RWPE2 (cell line): ENCODE measurements at regions not wholly inside any gene's neighbourhood (a gene's known extent, or its start where the extent isn't known, plus 50 kb on each side); places are given as distances from the start of the nearest gene placed in this dataset.

Experiments
- ATAC-seq: fragments of 200-7000 bp; cut with Tn5 transposase; 3 replicates; pipeline ENCODE4 v1.9.1; 2021; ENCODE audit warnings: low read depth
- DNase-seq: peaks from one replicate; pipeline ENCODE4 v3.0.0-alpha.2; 2020; ENCODE audit warnings: low spot score
- H3K27ac ChIP-seq: fragments of 450-650 bp; 2 replicates; pipeline ENCODE4 v1.5.1; 2017; ENCODE audit warnings: mild to moderate bottlenecking; ENCODE audit not compliant: poor library complexity, severe bottlenecking
- H3K27me3 ChIP-seq: fragments of 250-450 bp; sonication (Bioruptor Pico); 2 replicates; pipeline ENCODE4 v1.5.1; 2021; ENCODE audit warnings: mild to moderate bottlenecking, moderate library complexity; ENCODE audit not compliant: insufficient read depth, poor library complexity, severe bottlenecking
- H3K36me3 ChIP-seq: fragments of 250-450 bp; sonication (Bioruptor Pico); 2 replicates; pipeline ENCODE4 v1.5.1; 2020; ENCODE audit warnings: low read depth, mild to moderate bottlenecking, moderate library complexity
- H3K4me1 ChIP-seq: fragments of 250-450 bp; sonication (Bioruptor Pico); 2 replicates; pipeline ENCODE4 v1.5.1; 2021; ENCODE audit warnings: mild to moderate bottlenecking, moderate library complexity; ENCODE audit not compliant: insufficient read depth, poor library complexity, severe bottlenecking
- H3K4me3 ChIP-seq: fragments of 250-450 bp; sonication (Bioruptor Pico); 2 replicates; pipeline ENCODE4 v1.5.1; 2021; ENCODE audit warnings: mild to moderate bottlenecking, moderate library complexity; ENCODE audit not compliant: severe bottlenecking
- H3K9me3 ChIP-seq: fragments of 250-450 bp; sonication (Bioruptor Pico); 2 replicates; pipeline ENCODE4 v1.5.1; 2021; ENCODE audit warnings: mild to moderate bottlenecking, moderate library complexity; ENCODE audit not compliant: severe bottlenecking
- CTCF ChIP-seq: fragments of 450-650 bp; IDR thresholded peaks from one replicate; pipeline ENCODE4 v1.5.1; 2017; ENCODE audit warnings: mild to moderate bottlenecking, moderate library complexity; ENCODE audit not compliant: poor library complexity, severe bottlenecking

DNA sequence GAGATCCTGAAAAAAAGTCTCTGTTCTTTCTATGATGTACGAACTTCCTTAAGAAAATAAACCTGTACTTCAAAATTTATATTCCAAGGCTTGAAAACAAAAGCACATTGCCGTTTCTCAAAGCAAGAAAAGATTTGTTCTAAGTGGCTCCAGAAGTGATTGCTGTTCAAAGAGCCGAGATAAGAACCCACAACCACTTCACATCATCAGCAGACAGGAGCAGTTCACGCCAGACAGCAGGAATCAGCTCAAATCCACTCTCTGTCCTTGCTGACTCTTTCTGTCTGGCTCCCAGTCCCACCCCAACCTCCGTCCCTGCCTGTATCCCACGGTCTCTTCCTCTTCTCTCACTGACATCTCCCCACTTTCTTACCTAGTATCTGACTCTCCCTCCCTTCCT lies 85.0 kb upstream of the MYOCD start:
- Histone ChIP-seq H3K27ac (no peak overlapping the region), H3K27me3 (no peaks in the 10 kb centered on the region), H3K36me3 (no peaks in the 10 kb centered on the region), H3K4me3 (no peak overlapping the region), H3K4me1 (no peaks in the 10 kb centered on the region), H3K9me3 (no peaks in the 10 kb centered on the region)
- ATAC-seq (no peak), DNase-seq (no peak)
- no peak for TF ChIP-seq CTCF

- no peak for ATAC-seq
- no peaks in the 10 kb centered on the region for H3K27me3 ChIP-seq
- no peak overlapping the region for H3K27ac ChIP-seq
- TF ChIP-seq CTCF = no peak
- no peaks in the 10 kb centered on the region for H3K9me3 ChIP-seq
- H3K4me3 ChIP-seq = no peak overlapping the region
- no peaks in the 10 kb centered on the region for H3K4me1 ChIP-seq
- H3K36me3 ChIP-seq = no peaks in the 10 kb centered on the region
- no peak for DNase-seq
Measured at GRCh38 chr17:12584727-12585126, 81.0 kb upstream of the MYOCD start.

DNA sequence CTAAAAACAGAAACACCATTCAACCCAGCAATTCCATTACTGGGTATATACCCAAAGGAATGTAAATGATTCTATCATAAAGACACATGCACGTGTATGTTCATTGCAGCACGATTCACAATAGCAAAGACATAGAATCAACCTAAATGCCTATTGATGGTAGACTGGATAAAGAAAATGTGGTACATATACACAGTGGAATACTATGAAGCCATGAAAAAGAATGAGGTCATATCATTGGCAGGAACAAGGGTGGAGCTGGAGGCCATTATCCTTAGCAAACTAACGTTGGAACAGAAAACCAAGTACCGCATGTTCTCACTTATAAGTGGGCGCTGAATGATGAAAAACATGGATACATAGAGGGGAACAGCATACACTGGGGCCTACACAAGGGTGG lies 77.2 kb upstream of the MYOCD start:
- no peak for TF ChIP-seq CTCF
- no peaks in the 10 kb centered on the region for H3K36me3 ChIP-seq
- no peaks in the 10 kb centered on the region for H3K27me3 ChIP-seq
- H3K27ac ChIP-seq = no peak overlapping the region
- H3K9me3 ChIP-seq = no peaks in the 10 kb centered on the region
- peaks cover 13% of the 10 kb centered on the region for H3K4me1 ChIP-seq
- H3K4me3 ChIP-seq = no peak overlapping the region
- ATAC-seq (no peak), DNase-seq (no peak)

DNA sequence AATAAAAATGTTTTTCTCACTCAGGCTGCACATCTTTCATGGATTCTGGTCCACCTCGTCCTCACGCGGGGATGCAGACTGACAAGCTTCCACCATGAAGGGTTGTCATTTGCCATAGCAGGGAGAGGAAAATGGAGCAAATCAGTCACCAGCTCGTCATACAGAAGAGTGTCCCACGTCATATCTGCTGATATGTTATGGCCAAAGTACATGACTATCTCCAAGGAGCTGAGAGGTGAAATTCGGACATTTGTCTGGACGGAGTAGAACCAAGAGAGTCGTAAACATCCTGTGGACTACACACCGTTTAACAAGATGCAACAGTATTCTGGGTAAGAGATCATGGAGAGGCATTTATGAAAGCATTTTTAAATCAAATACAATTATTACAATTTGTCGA lies 75.3 kb upstream of the MYOCD start:
- no peak for TF ChIP-seq CTCF

GRCh38 chr17:12591021-12591735 lies 74.5 kb upstream of the MYOCD start:
- TF ChIP-seq CTCF = no peak
- peak; percentile 87 for ATAC-seq
- H3K36me3 ChIP-seq = no peaks in the 10 kb centered on the region
- H3K4me1 ChIP-seq = peaks cover 13% of the 10 kb centered on the region
- H3K27me3 ChIP-seq = no peaks in the 10 kb centered on the region
- peak overlapping the region; percentile 61 for H3K27ac ChIP-seq
- no peak overlapping the region for H3K4me3 ChIP-seq
- H3K9me3 ChIP-seq = no peaks in the 10 kb centered on the region
- DNase-seq = no peak

More for the DNA sequence above, 75.3 kb upstream of the MYOCD start:
- no peak for ATAC-seq
- Histone ChIP-seq H3K4me3 (no peak overlapping the region), H3K27me3 (no peaks in the 10 kb centered on the region), H3K9me3 (no peaks in the 10 kb centered on the region), H3K27ac (no peak overlapping the region), H3K4me1 (peaks cover 13% of the 10 kb centered on the region), H3K36me3 (no peaks in the 10 kb centered on the region)
- no peak for DNase-seq
